ENCODE measurements at regions not wholly inside any gene's neighbourhood (a gene's known extent, or its start where the extent isn't known, plus 50 kb on each side); places are given as distances from the start of the nearest gene placed in this dataset.

DNA sequence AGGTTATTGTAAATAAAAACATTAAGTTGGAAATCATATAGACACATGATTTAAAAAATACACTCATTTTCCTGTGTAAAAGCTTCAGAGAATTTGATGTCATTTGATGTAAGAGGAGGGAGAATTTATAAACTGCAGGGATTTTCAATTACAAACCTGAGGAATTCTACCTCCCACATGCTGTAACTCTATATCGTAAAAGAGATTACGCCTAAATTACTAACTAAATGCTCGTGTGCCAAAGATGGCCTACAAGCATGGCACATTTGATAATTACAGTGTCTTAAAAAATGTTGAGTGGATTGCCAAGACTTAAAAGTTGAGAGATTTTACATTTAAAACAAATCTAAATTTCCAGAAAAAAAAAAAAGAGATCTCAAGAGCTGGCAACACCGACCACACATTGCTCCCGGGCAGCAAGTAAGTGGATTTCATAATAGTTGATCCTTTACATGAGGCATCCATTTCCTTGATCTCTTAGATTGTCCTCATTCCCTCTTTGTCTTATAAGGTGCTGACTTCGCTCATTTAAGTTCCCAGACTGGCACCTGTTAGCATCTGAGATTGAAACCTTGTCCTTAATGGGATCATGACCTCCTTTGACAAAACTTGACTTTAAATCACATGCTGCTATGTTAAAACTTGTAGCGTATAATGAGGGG, 840.3 kb upstream of the ZEB2 start:
- H4K20me1 ChIP-seq (ENCODE audit: control insufficient read depth, insufficient read depth, insufficient read length): no peaks in the 10 kb centered on the region
- no peak overlapping the region for H2BK12ac ChIP-seq (ENCODE audit: insufficient read length, low read depth, low read length)
- H3K9ac ChIP-seq (ENCODE audit: extremely low read depth, insufficient read length, low read length): no peak overlapping the region
- Mint-ChIP-seq H3K27me3 (ENCODE audit: low read depth) (no peaks in the 10 kb centered on the region), H3K4me1 (no peaks in the 10 kb centered on the region), H3K36me3 (ENCODE audit: insufficient read depth in 1 of 3, low read depth in 3 of 3) (no peaks in the 10 kb centered on the region), H3K4me3 (no peak overlapping the region), H3K27ac (no peak overlapping the region), H3K9me3 (no peaks in the 10 kb centered on the region)
- no peak overlapping the region for H3K4ac ChIP-seq (ENCODE audit: low read depth, low read length)
- H3K4me1 ChIP-seq (ENCODE audit: insufficient read depth, low read length): no peaks in the 10 kb centered on the region
- H4K8ac ChIP-seq (replicated peaks; ENCODE audit: insufficient read length, low read depth, low read length): no peak overlapping the region
- no peak overlapping the region for H2AK5ac ChIP-seq (ENCODE audit: insufficient read length, low read length)
- no peak overlapping the region for H2BK120ac ChIP-seq (ENCODE audit: low read depth, low read length, poor library complexity, severe bottlenecking)
- no peak overlapping the region for H3K18ac ChIP-seq (ENCODE audit: insufficient read length, low read depth, low read length)
- H3K79me2 ChIP-seq (ENCODE audit: insufficient read depth, low read length): no peaks in the 10 kb centered on the region
- H3K23me2 ChIP-seq (ENCODE audit: insufficient read length, low read depth, low read length, poor library complexity, severe bottlenecking): no peaks in the 10 kb centered on the region
- no peak overlapping the region for H3K4me2 ChIP-seq (ENCODE audit: insufficient read depth, insufficient read length, low read length)
- no peak overlapping the region for H2AFZ ChIP-seq (ENCODE audit: low read length)
- WGBS (ENCODE audit: extremely low coverage, insufficient read length, low lambda C conversion rate): no CpG with 5 or more reads among the region's 7 CpGs
- H3K27ac ChIP-seq (ENCODE audit: insufficient read length, low read depth, low read length): no peak overlapping the region
- H2BK5ac ChIP-seq (ENCODE audit: insufficient read length, low read length): no peak overlapping the region
- no peak for TF ChIP-seq CTCF (conservative IDR thresholded peaks at IDR 0.05)
- no peak overlapping the region for H3K56ac ChIP-seq (ENCODE audit: insufficient read length, low read depth, low read length)
- no peaks in the 10 kb centered on the region for H3K9me3 ChIP-seq (ENCODE audit: control insufficient read depth, low read depth, low read length)
- H2BK20ac ChIP-seq (ENCODE audit: low read depth, low read length, poor library complexity, severe bottlenecking): no peak overlapping the region
- H3K27me3 ChIP-seq (ENCODE audit: insufficient read depth, low read length): no peaks in the 10 kb centered on the region
- no peak overlapping the region for H2BK15ac ChIP-seq (ENCODE audit: low read depth, low read length)
- H4K5ac ChIP-seq (ENCODE audit: insufficient read length, low read depth, low read length): no peak overlapping the region
- no peak for DNase-seq
- no peak overlapping the region for H3T11ph ChIP-seq (ENCODE audit: low read length)
- H3K79me1 ChIP-seq (ENCODE audit: insufficient read depth, low read depth, low read length, poor library complexity, severe bottlenecking): no peaks in the 10 kb centered on the region
- no peak overlapping the region for H3K23ac ChIP-seq (ENCODE audit: insufficient read length, low read depth, low read length)
- no peak overlapping the region for H3K14ac ChIP-seq (ENCODE audit: insufficient read depth, low read length)
- no peak overlapping the region for H4K91ac ChIP-seq (ENCODE audit: insufficient read length, low read depth, low read length)
